Vagina (tissue), 2 donors: ENCODE measurements at regions not wholly inside any gene's neighbourhood (a gene's known extent, or its start where the extent isn't known, plus 50 kb on each side); places are given as distances from the start of the nearest gene placed in this dataset.

Experiments used
- POLR2A ChIP-seq, 2 donors: fragments of 450-650 bp; IDR thresholded peaks; one replicate each; pipeline ENCODE4 v1.6.1; 2017; ENCODE audit warnings: antibody characterized with exemption in 2 of 2, mild to moderate bottlenecking in 2 of 2, moderate library complexity in 2 of 2
- POLR2AphosphoS5 ChIP-seq, 2 donors: sonication (generic); formaldehyde crosslinking; IDR thresholded peaks; one replicate each; pipeline ENCODE4 v1.9.0; 2017; ENCODE audit warnings: antibody characterized with exemption in 2 of 2, mild to moderate bottlenecking in 2 of 2, low read depth in 1 of 2; ENCODE audit not compliant: insufficient read depth in 1 of 2
- TF ChIP-seq, protein P1 (sequence below), 3 experiments: fragments of 450-650 bp in 2 of 3; fragments of 200-600 bp in 1 of 3; sonication (generic) in 1 of 3; IDR thresholded peaks; one replicate each; pipeline ENCODE4 v1.5.1; 2017 to 2019; ENCODE audit warnings: antibody characterized with exemption in 3 of 3, mild to moderate bottlenecking in 2 of 3, moderate library complexity in 2 of 3

DNA sequence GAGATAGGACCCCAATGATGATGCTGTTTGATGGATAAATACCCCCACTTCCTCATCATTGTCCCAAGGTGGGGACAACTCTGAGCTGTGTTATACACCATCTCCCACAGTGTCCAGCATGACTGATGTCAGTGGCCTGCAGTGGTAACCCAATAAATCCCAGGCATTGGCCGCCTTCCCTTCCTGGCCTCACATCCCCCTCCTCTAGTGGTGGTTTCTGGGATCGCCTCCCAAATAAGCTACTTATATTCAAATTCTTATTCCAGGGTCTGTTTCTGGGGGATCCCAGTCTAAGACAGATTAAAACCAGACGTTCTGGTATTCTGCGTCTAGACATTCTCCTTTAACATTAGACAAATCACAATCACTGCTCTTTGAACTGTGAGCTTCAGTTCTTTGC is 90.6 kb downstream of the SCP2D1 start:
- TF ChIP-seq, protein P1, sequence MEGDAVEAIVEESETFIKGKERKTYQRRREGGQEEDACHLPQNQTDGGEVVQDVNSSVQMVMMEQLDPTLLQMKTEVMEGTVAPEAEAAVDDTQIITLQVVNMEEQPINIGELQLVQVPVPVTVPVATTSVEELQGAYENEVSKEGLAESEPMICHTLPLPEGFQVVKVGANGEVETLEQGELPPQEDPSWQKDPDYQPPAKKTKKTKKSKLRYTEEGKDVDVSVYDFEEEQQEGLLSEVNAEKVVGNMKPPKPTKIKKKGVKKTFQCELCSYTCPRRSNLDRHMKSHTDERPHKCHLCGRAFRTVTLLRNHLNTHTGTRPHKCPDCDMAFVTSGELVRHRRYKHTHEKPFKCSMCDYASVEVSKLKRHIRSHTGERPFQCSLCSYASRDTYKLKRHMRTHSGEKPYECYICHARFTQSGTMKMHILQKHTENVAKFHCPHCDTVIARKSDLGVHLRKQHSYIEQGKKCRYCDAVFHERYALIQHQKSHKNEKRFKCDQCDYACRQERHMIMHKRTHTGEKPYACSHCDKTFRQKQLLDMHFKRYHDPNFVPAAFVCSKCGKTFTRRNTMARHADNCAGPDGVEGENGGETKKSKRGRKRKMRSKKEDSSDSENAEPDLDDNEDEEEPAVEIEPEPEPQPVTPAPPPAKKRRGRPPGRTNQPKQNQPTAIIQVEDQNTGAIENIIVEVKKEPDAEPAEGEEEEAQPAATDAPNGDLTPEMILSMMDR (IDR thresholded peaks at IDR 0.05) = no peak
- no peak for TF ChIP-seq POLR2A (IDR thresholded peaks at IDR 0.05)
- TF ChIP-seq POLR2AphosphoS5 (IDR thresholded peaks at IDR 0.05; ENCODE audit: insufficient read depth in 1 of 2, low read depth in 1 of 2) = no peak
